ENCODE measurements at regions not wholly inside any gene's neighbourhood (a gene's known extent, or its start where the extent isn't known, plus 50 kb on each side); places are given as distances from the start of the nearest gene placed in this dataset.

- no peak for ATAC-seq
- intact Hi-C loops (cut with DNase I), result no loop called here
- no peak for TF ChIP-seq CTCF (IDR thresholded peaks at IDR 0.05)
- Histone ChIP-seq H3K27ac (no peak overlapping the region), H3K4me3 (no peak overlapping the region), H3K4me1 (peaks cover 0 to 4% (median 0%) of the 10 kb centered on the region in 9 donors), H3K9me3 (peaks cover 0 to 6% (median 0%) of the 10 kb centered on the region in 11 donors), H3K27me3 (no peaks in the 10 kb centered on the region), H3K36me3 (no peaks in the 10 kb centered on the region)
- DNase-seq, result no peak
- 82 to 89% methylated on average over 6 of the region's 6 CpGs for WGBS, 2 donors
Measured at GRCh38 chr21:27086186-27086585, 119.3 kb upstream of the ADAMTS5 start.

- Histone ChIP-seq H3K4me1 (peaks cover 0 to 4% (median 0%) of the 10 kb centered on the region in 9 donors), H3K36me3 (no peaks in the 10 kb centered on the region), H3K27ac (no peak overlapping the region), H3K27me3 (no peaks in the 10 kb centered on the region), H3K9me3 (peaks cover 0 to 6% (median 0%) of the 10 kb centered on the region in 11 donors), H3K4me3 (no peak overlapping the region)
- TF ChIP-seq CTCF (IDR thresholded peaks at IDR 0.05), result no peak
- 90 to 95% methylated on average over 1 of the region's 1 CpG for WGBS, 2 donors
- intact Hi-C loops (cut with DNase I), result no loop called here
- DNase-seq (no peak), ATAC-seq (no peak)
Measured at GRCh38 chr21:27085387-27085786, 118.5 kb upstream of the ADAMTS5 start.

GRCh38 chr21:27083144-27083543 lies 116.3 kb upstream of the ADAMTS5 start:
- DNase-seq (no peak), ATAC-seq (no peak)
- H3K4me1 ChIP-seq, result no peaks in the 10 kb centered on the region
- no peaks in the 10 kb centered on the region for H3K36me3 ChIP-seq
- no peak for TF ChIP-seq CTCF (IDR thresholded peaks at IDR 0.05)
- peaks cover 0 to 6% (median 0%) of the 10 kb centered on the region in 11 donors for H3K9me3 ChIP-seq
- WGBS, 2 donors, result 93 to 94% methylated on average over 3 of the region's 3 CpGs
- H3K4me3 ChIP-seq, result no peak overlapping the region
- intact Hi-C loops (cut with DNase I), result no loop called here
- H3K27me3 ChIP-seq, result no peaks in the 10 kb centered on the region
- H3K27ac ChIP-seq, result no peak overlapping the region

GRCh38 chr21:27082431-27083010 lies 115.6 kb upstream of the ADAMTS5 start:
- intact Hi-C loops (cut with DNase I), result no loop called here

More at GRCh38 chr21:27082431-27083010, 115.6 kb upstream of the ADAMTS5 start:
- Histone ChIP-seq H3K9me3 (peaks cover 0 to 4% (median 0%) of the 10 kb centered on the region in 11 donors), H3K36me3 (no peaks in the 10 kb centered on the region), H3K27ac (no peak overlapping the region), H3K4me1 (no peaks in the 10 kb centered on the region), H3K4me3 (no peak overlapping the region), H3K27me3 (no peaks in the 10 kb centered on the region)
- ATAC-seq, result no peak
- DNase-seq, result no peak
- 77 to 82% methylated on average over 4 of the region's 4 CpGs for WGBS, 2 donors
- TF ChIP-seq CTCF (IDR thresholded peaks at IDR 0.05), result no peak

Measured in heart right ventricle (tissue), 16 donors.